Body of pancreas (tissue), 4 donors: ENCODE measurements at regions not wholly inside any gene's neighbourhood (a gene's known extent, or its start where the extent isn't known, plus 50 kb on each side); places are given as distances from the start of the nearest gene placed in this dataset.
A peak's percentile ranks its signal among the peaks of the same experiment; 100 is the strongest.

ENCODE experiments used
- ATAC-seq: fragments of 150-250 bp; one replicate; pipeline ENCODE4 v1.9.1; 2016
- DNase-seq, 4 donors: peaks; one replicate each; pipeline ENCODE4 v3.0.0-alpha.2; 2019
- H3K27ac ChIP-seq, 4 donors: fragments of 200-600 bp; sonication (generic); 1 replicate in 3 of 4; 2 replicates in 1 of 4; pipeline versions ENCODE4 v1.5.1 to v1.6.1; 2016 to 2019; ENCODE audit warnings: mild to moderate bottlenecking in 1 of 4, mixed read lengths in 1 of 4, moderate library complexity in 1 of 4
- H3K27me3 ChIP-seq, 2 donors: fragments of 200-600 bp; sonication (generic); one replicate each; pipeline ENCODE4 v1.6.0; 2016; ENCODE audit warnings: mild to moderate bottlenecking in 1 of 2
- H3K36me3 ChIP-seq, 2 donors: fragments of 200-600 bp; sonication (generic); replicated peaks in 1 of 2; 2 replicates each; pipeline ENCODE4 v1.5.1; 2016; ENCODE audit warnings: low read depth in 2 of 2; ENCODE audit not compliant: insufficient read depth in 1 of 2
- H3K4me1 ChIP-seq: fragments of 200-600 bp; sonication (generic); one replicate; pipeline ENCODE4 v1.6.0; 2016
- H3K4me3 ChIP-seq, 2 donors: fragments of 200-600 bp; sonication (generic); 1 replicate in 1 of 2; 2 replicates in 1 of 2; pipeline ENCODE4 v1.5.1; 2016 to 2019
- H3K9me3 ChIP-seq, 3 donors: fragments of 200-600 bp; sonication (generic); 1 replicate in 2 of 3; 2 replicates in 1 of 3; pipeline ENCODE4 v1.5.1; 2016
- POLR2A ChIP-seq, 3 donors: fragments of 450-650 bp; IDR thresholded peaks; one replicate each; pipeline ENCODE4 v1.6.1; 2016; ENCODE audit warnings: antibody characterized with exemption in 3 of 3, mild to moderate bottlenecking in 2 of 3
- WGBS, 2 donors: methylation state at CpG; one replicate each; pipeline ENCODE4 v1.1.5; 2017; 5-methylcytosine and 5-hydroxymethylcytosine counted together
- intact Hi-C: fragments of 100-400 bp; cut with DNase I; formaldehyde crosslinking; loops from one replicate; pipeline ENCODE4 v1.15.1; 2023
- TF ChIP-seq, protein P1 (sequence below), 7 experiments: fragments of 450-650 bp in 4 of 7; fragments of 200-600 bp in 3 of 7; sonication (generic) in 3 of 7; IDR thresholded peaks; one replicate each; pipeline ENCODE4 v1.5.1; 2016 to 2019; ENCODE audit warnings: antibody characterized with exemption in 7 of 7

DNA sequence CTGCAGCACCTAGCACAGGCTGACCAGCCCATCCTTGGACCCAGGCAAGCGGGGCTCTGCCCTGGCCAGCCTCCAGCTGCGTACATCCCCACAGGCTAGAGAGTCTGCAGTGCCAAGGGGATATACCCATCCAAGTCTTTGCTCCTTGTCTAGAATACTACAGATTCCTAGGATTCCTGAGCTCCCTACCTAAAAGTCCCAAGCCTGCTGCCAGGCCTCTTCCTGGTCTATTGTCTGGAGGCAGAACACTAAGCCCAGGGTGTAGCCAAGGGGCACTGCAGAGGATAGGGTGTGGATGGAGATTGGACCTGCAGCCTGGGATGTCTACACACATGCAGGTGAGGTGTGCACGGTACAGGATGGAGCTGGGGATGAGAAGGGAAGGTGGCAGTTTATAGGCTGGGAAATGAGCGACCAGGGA lies 90.0 kb upstream of the SIRPA start:
- H3K27ac ChIP-seq: no peak overlapping the region
- intact Hi-C loops: no loop called here

DNA sequence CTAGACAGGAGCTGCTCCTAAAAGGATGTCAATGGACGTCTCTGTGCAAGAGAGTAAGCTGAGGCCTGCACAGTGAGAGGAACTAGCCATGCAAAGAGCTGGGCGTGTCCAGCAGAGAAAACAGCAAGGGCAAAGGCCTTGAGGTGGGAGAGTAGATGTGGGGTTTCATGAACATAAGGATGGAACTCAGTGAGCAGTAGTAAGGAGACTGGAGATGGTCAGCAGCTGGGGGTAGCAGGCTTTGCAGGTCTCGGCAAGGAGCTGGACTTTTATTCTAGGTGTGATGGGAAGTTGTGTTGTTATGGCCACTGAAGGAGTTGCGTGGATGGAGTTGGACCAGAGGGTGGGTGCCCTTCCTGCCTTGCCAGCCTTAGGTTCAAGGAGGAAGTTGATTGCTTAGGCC lies 90.7 kb upstream of the SIRPA start:
- intact Hi-C loops: no loop called here
- TF ChIP-seq POLR2A (IDR thresholded peaks at IDR 0.05): no peak
- TF ChIP-seq, protein P1, sequence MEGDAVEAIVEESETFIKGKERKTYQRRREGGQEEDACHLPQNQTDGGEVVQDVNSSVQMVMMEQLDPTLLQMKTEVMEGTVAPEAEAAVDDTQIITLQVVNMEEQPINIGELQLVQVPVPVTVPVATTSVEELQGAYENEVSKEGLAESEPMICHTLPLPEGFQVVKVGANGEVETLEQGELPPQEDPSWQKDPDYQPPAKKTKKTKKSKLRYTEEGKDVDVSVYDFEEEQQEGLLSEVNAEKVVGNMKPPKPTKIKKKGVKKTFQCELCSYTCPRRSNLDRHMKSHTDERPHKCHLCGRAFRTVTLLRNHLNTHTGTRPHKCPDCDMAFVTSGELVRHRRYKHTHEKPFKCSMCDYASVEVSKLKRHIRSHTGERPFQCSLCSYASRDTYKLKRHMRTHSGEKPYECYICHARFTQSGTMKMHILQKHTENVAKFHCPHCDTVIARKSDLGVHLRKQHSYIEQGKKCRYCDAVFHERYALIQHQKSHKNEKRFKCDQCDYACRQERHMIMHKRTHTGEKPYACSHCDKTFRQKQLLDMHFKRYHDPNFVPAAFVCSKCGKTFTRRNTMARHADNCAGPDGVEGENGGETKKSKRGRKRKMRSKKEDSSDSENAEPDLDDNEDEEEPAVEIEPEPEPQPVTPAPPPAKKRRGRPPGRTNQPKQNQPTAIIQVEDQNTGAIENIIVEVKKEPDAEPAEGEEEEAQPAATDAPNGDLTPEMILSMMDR (IDR thresholded peaks at IDR 0.05): no peak
- 71 to 83% methylated on average over 4 of the region's 4 CpGs for WGBS, 2 donors

More for the DNA sequence above, 90.0 kb upstream of the SIRPA start:
- no peak overlapping the region for H3K4me3 ChIP-seq
- TF ChIP-seq, protein P1 (IDR thresholded peaks at IDR 0.05): no peak
- no peak for TF ChIP-seq POLR2A (IDR thresholded peaks at IDR 0.05)
- DNase-seq: no peak
- H3K9me3 ChIP-seq: no peaks in the 10 kb centered on the region
- WGBS, 2 donors: 81 to 90% methylated on average over 3 to 4 of the region's 4 CpGs
- no peaks in the 10 kb centered on the region for H3K27me3 ChIP-seq
- H3K36me3 ChIP-seq: no peaks in the 10 kb centered on the region
- ATAC-seq: no peak
- H3K4me1 ChIP-seq: peaks cover 24% of the 10 kb centered on the region

DNA sequence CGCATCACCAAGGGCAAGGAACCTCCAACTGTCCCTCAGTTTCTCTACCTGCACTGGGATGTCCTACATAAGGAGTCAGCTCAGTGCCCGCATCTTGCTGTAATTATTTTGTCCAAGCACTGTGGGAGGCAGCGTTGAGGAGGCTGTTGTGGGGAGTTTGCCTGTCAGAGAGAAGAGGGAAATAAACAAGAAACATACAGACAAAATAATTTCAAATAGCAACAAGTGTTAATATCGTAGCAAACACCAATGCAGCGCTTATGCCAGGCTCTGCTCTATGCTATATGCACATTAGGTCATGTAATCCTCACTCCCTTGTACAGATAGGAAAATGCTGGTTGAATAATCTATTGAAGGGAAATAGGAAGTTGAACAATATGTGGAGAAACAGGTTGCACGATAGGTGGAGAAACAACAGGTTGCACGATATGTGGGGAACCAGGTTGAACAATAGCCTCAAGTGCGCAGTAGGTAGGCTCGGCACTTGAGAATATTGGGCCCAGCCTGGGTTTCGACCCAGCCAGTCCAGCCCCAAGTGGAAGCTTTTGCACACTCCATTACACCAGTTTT lies 91.2 kb upstream of the SIRPA start:
- H3K9me3 ChIP-seq: no peaks in the 10 kb centered on the region
- intact Hi-C loops: no loop called here
- TF ChIP-seq, protein P1 (IDR thresholded peaks at IDR 0.05): no peak
- no peak for TF ChIP-seq POLR2A (IDR thresholded peaks at IDR 0.05)
- WGBS, 2 donors: 59 to 62% methylated on average over 10 of the region's 10 CpGs
- ATAC-seq (no peak), DNase-seq (no peak)
- peak overlapping the region in 1 of 2 donors; percentile 0 for H3K4me3 ChIP-seq
- H3K4me1 ChIP-seq: peaks cover 24% of the 10 kb centered on the region
- peak overlapping the region in 3 of 4 donors; percentile 28 to 83 (median 55) for H3K27ac ChIP-seq
- no peaks in the 10 kb centered on the region for H3K36me3 ChIP-seq
- H3K27me3 ChIP-seq: no peaks in the 10 kb centered on the region

More for the DNA sequence above, 90.7 kb upstream of the SIRPA start:
- no peak for ATAC-seq
- Histone ChIP-seq H3K27me3 (no peaks in the 10 kb centered on the region), H3K4me3 (no peak overlapping the region), H3K36me3 (no peaks in the 10 kb centered on the region), H3K4me1 (peaks cover 24% of the 10 kb centered on the region), H3K27ac (no peak overlapping the region), H3K9me3 (no peaks in the 10 kb centered on the region)
- no peak for DNase-seq

DNA sequence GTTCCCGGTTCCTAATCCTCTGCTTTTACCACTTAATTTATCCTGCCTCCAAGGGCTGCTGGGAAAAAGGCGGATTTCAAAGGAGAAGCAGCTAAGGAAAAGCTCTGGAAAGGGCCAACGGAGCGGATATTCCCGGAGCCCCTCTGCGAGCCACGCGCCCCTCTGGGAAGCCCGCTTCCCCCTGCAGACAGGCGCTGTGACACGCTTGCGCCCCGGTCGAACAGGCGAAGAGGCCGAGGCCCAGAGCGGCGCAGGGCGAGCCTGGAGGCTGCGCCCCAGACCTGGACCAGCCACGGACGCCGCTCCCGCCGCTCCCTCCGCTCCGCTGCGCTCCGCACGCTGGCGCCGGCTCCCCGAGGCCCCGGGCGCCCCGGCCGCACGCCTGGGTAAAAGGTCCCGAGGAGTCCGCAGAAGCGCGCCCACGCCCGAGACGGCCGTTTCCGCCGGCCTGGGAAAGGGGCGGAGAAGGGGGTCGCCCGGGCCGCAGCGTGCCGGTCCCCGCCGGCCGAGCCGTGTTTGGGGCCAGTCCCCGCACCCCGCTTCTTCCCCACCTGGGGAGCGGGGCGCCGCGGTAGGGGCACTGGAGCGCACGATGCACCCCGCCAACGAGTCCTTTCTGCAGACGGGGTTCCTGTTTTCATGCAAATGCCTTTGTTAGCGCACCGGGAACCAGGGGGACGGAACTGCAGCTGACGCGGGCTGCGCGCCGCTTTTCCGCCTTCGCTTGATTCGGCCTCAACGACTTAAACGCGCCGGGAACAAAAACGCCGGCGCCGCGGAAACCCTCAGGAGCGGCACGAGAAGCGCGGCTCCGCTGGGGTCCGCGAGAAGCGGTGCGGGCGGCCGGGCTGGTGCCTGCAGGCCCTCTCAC lies 91.9 kb upstream of the SIRPA start:
- Histone ChIP-seq H3K27ac (peak overlapping the region in 3 of 4 donors; percentile 28 to 83 (median 55)), H3K27me3 (no peaks in the 10 kb centered on the region), H3K9me3 (no peaks in the 10 kb centered on the region), H3K36me3 (no peaks in the 10 kb centered on the region), H3K4me1 (peaks cover 24% of the 10 kb centered on the region), H3K4me3 (peak overlapping the region; percentile 0 to 23)
- TF ChIP-seq POLR2A (IDR thresholded peaks at IDR 0.05): peak in 2 of 3 donors; percentile 41 to 69
- TF ChIP-seq, protein P1 (IDR thresholded peaks at IDR 0.05): no peak
- WGBS, 2 donors: 1 to 2% methylated on average over 24 to 85 of the region's 100 CpGs
- intact Hi-C loops: no loop called here
- peak; percentile 51 for ATAC-seq
- DNase-seq: peak in 2 of 4 donors; percentile 41 to 76
